NB4 (cell line): ENCODE measurements at regions not wholly inside any gene's neighbourhood (a gene's known extent, or its start where the extent isn't known, plus 50 kb on each side); places are given as distances from the start of the nearest gene placed in this dataset.

Experiments used
- CTCF ChIP-seq: IDR thresholded peaks from one replicate; pipeline ENCODE4 v1.5.1; 2012; ENCODE audit warnings: low read depth, low read length
- MAX ChIP-seq: IDR thresholded peaks from 2 replicates; pipeline ENCODE4 v1.6.1; 2011; ENCODE audit warnings: low read depth, low read length
- MYC ChIP-seq: IDR thresholded peaks from 2 replicates; pipeline ENCODE4 v1.6.1; 2011; ENCODE audit warnings: low read depth, low read length
- POLR2A ChIP-seq: IDR thresholded peaks from 2 replicates; pipeline ENCODE4 v1.6.1; 2011; ENCODE audit warnings: mild to moderate bottlenecking; ENCODE audit not compliant: insufficient read length; ENCODE audit errors: extremely low read depth

- TF ChIP-seq CTCF: no peak
- no peak for TF ChIP-seq MAX
- TF ChIP-seq POLR2A: no peak
- TF ChIP-seq MYC: no peak
These were observed 466.2 kb downstream of the TFAP2A start for GRCh38 chr6:9948678-9949077.
